NCI-H2107 treated with DMSO at 0.1 percent for 48 hours (cell line): ENCODE measurements at regions not wholly inside any gene's neighbourhood (a gene's known extent, or its start where the extent isn't known, plus 50 kb on each side); places are given as distances from the start of the nearest gene placed in this dataset.
"Not testable (repeated sequence)": the region's sequence is repeated elsewhere in the genome, so short reads cannot be mapped to it uniquely, and the experiment has no call there.

Experiments
- DNase-seq: peaks from one replicate; lab custom pipeline; 2025; ENCODE audit not compliant: unreplicated experiment; lab: John Stamatoyannopoulos, UW

DNA sequence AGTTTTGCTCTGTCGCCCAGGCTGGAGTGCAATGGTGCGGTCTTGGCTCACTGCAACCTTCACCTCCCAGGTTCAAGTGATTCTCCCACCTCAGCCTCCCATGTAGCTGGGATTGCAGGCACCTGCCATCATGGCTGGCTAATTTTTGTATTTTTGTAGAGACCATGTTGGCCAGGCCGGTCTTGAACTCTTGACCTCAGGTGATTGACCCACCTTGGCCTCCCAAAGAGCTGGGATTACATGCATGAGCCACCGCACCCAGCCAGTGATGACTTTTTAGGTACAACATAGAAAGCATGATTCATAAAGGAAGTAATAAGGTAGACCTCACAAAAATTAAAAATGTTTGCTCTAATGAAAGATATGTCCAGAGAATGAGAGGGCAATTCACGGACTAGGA lies 1119.1 kb downstream of the SUCLG1 start:
- not testable (repeated sequence) for DNase-seq

- DNase-seq: no peak
These were observed 1127.3 kb downstream of the SUCLG1 start for GRCh38 chr2:83331810-83332209.

GRCh38 chr2:83323038-83323437 lies 1136.0 kb downstream of the SUCLG1 start:
- DNase-seq: no peak

DNA sequence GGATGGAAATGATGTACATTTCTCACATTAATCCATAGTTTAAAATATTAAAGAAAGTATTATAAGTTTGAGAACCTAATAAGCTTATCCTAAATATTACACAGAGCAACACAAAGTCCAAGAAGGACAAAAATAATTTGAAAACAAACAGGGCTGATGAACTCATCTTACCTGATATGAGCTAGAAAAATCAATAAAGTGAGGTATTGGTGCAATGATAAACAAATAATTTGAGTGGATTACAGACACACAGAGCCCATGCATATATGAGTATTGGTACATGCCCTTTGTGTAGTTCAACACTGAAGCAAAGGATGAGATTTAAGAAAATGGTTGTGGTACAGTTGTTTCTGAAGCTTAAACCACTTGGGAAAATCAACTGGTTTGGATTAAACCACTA lies 1139.0 kb downstream of the SUCLG1 start:
- DNase-seq: no peak

GRCh38 chr2:83305758-83306378 lies 1153.2 kb downstream of the SUCLG1 start:
- no peak for DNase-seq

- DNase-seq: no peak
These were observed 1168.0 kb downstream of the SUCLG1 start for GRCh38 chr2:83291083-83291482.

DNA sequence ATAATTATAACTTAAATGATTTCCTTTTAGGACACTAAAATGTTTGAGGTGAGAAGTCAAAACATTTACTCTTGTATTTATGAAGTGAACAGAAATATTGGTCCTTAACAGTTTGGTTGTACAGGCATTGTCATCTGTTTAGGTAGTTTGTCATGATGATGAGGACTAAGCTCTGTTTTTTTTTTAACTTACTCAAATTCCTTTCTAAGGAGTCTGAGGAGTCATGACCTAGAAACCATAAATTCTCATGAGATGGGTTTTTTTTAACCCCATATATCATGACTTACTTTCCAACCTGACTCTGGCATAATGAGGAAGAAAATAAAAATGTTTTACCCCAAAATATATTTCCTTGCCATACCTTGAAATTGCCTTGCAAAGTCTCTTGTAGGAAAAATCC lies 1176.2 kb downstream of the SUCLG1 start:
- no peak for DNase-seq

GRCh38 chr2:83282043-83282795 lies 1176.9 kb downstream of the SUCLG1 start:
- DNase-seq: no peak

DNA sequence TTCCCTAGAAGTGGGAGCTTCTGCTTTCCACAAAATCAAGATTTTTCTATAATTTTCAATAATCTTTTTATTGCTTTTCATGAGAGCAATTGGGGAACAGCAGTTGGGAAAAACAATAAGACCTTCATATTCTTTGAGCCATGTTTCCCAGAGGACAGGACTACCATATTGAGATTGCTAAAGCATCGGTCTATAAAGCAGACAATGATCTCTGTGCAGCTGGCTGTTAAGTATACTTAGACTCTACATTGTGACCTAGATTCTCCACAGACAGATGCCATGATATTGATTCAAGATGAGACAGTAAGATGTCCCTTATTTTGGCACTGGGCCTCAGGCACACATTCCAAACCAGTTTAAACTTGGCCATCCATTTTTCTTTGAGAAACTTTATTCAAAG lies 1178.7 kb downstream of the SUCLG1 start:
- DNase-seq: no peak

DNA sequence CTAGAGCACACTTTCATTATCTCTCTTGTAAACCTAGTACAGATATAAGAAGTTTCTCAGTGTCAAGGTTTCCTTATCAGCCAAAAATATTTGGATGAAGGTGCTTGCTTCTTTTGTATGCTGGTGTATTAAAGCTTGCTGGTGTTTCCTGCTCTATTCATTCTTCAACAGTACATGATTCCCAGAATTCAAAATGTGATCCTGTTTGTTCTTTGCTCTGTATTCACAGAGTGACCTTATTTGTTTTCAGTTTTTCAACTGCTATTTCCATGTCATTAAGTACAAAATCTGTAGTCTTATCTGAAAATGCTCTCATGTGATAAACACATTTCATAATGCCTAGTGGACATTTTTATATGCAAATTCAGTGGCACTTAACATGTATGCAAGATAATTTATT lies 1185.8 kb downstream of the SUCLG1 start:
- no peak for DNase-seq

GRCh38 chr2:83261591-83262136 lies 1197.4 kb downstream of the SUCLG1 start:
- DNase-seq: no peak

- DNase-seq: no peak
These were observed 1205.2 kb downstream of the SUCLG1 start for GRCh38 chr2:83253848-83254247.

GRCh38 chr2:83251321-83251872 lies 1207.7 kb downstream of the SUCLG1 start:
- no peak for DNase-seq

DNA sequence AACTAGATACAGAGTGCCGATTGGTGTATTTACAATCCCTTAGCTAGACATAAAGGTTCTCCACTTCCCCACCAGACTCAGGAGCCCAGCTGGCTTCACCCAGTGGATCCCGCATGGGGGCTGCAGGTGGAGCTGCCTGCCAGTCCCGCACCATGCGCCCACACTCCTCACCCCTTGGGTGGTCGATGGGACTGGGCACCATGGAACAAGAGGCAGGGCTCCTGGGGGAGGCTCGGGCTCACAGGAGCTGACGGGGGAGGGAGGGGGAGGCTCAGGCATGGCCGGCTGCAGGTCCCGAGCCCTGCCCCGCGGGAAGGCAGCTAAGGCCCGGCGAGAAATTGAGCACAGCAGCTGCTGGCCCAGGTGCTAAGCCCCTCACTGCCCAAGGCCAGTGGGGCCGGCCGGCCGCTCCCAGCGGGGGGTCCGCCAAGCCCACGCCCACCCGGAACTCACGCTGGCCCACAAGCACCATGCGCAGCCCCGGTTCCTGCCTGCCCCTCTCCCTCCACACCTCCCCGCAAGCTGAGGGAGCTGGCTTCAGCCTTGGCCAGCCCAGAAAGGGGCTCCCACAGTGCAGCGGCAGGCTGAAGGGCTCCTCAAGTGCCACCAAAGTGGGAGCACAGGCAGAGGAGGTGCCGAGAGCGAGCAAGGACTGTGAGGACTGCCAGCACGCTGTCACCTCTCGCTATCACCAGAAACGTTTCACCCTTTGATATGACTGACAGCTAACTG lies 1213.1 kb downstream of the SUCLG1 start:
- DNase-seq: not testable (repeated sequence)

DNA sequence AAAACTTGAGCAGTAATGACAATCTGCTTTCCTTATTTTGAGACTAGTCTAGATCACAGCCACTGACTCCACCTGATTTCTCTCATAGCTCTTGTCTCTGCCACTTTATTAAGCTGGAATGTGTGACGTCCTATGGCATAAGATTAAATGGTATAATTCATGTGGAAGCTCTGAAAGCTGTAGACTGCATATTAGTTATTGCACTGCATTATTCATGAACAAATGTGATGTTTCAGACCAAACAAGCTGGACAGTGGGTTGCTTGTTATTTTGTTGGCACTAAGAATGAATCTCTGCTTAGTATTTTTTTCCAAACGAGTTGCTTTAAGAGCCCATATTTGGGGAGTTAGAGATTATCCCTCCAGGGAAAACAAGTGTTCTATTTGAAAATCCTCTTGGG lies 1218.5 kb downstream of the SUCLG1 start:
- no peak for DNase-seq

GRCh38 chr2:83238111-83238510 lies 1221.0 kb downstream of the SUCLG1 start:
- no peak for DNase-seq

DNA sequence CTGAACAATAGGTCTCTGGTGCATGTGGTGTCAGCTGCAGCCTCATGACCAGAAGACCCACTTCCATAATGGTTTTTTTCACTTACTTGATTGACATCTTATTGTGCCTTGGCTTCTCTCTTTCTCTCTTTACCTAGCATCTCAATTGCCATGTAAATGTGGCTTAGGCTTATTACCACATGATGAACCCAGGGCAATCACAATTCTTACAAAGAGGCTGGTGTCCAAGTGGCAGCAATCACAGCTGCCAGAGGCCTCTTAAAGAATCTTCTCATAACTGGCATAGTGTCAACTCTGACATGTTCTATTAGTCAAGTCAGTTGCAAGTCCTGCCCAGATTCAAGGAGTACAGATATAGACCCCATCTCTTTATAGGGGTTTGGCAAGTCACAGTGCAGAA lies 1224.8 kb downstream of the SUCLG1 start:
- no peak for DNase-seq

DNA sequence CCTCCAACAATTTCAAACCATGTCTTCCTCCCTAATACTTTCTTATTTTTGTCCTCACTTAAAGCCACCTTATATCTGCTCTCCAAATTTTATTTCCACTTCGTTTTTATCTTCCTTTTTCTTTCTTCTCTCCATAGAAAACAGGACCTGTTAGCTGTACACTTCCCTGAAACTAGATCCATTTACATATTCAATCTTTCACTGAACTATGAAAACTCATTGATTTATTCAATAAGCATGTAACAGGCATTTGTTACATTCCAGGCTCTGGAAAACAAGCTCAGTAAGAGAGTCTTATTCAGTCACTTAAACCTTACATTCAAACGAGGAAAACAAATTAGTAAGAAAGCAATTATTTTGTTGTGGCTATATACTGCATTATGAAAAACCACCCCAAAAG lies 1225.3 kb downstream of the SUCLG1 start:
- DNase-seq: no peak

GRCh38 chr2:83233326-83233725 lies 1225.8 kb downstream of the SUCLG1 start:
- DNase-seq: no peak

DNA sequence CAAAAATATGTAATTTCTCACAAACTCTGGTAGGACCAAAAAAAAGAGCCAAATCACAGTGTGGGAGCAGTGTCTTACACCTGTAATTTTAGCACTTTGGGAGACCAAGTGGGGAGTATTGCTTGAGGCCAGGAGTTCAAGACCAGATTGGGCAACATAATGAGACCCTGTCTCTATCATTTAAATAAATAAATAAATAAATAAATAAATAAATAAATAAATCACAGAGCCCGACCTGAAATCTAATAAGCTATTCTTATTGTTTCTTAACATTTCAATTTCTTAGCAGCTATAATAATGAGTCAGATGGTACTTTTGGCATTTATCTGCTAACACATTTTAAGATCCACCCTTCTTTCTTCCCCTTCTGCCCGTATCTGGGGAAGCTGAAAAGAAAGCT lies 1229.6 kb downstream of the SUCLG1 start:
- DNase-seq: no peak

DNA sequence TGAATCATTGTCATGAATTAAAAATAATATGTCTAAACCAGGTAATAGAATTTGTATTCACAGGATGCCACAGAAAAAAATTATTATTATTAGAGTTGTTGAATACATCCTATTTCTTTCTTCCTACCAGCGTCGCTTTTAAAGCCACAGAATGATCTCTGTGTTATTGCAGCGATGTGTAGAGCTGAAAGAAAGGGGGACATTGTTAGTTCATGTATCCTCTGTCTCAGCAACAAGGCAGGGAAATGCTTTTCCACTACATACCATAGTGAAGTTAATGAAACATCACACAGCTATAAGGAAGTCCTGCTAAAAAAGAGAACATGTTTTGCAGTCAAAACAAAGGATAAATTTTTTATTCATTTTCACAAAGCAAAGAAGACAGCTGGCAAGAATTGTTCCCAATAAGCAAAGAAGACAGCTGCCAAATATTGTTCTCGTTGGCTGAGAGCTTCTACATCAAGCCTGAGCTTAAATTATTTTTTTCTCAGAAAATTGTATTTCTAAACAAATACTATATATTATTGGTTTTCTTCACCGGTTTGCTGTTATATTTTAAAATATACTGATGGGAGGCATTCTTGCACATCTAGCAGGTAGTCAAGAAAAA lies 1234.4 kb downstream of the SUCLG1 start:
- no peak for DNase-seq
